Occipital lobe (tissue), 1 donor: ENCODE measurements at regions not wholly inside any gene's neighbourhood (a gene's known extent, or its start where the extent isn't known, plus 50 kb on each side); places are given as distances from the start of the nearest gene placed in this dataset.
"Not testable (repeated sequence)": the region's sequence is repeated elsewhere in the genome, so short reads cannot be mapped to it uniquely, and the experiment has no call there.

ENCODE experiments used
- DNase-seq: peaks from one replicate; lab custom pipeline; 2025; lab: John Stamatoyannopoulos, UW

- DNase-seq, result no peak
Observed at GRCh38 chr2:146984014-146984413, 860.8 kb upstream of the ACVR2A start.

GRCh38 chr2:146982393-146982846 lies 862.4 kb upstream of the ACVR2A start:
- no peak for DNase-seq

GRCh38 chr2:146981921-146982320 lies 862.9 kb upstream of the ACVR2A start:
- no peak for DNase-seq

- DNase-seq, result no peak
Observed at GRCh38 chr2:146979746-146980145, 865.1 kb upstream of the ACVR2A start.

- no peak for DNase-seq
Observed at GRCh38 chr2:146978577-146979555, 866.0 kb upstream of the ACVR2A start.

DNA sequence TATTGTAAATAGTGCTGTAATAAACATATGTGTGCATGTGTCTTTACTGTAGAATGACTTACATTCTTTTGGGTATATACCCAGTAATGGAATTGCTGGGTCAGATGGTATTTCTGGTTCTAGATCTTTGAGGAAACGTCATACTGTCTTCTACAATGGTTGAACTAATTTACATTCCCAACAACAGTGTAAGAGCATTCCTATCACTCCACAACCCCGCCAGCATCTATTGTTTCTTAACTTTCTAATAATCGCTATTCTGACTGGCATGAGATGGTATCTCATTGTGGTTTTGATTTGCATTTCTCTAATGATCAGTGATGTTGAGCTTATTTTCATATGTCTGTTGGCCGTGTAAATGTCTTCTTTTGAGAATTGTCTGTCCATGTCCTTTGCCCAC lies 873.8 kb upstream of the ACVR2A start:
- DNase-seq, result not testable (repeated sequence)

GRCh38 chr2:146969703-146970102 lies 875.1 kb upstream of the ACVR2A start:
- DNase-seq, result not testable (repeated sequence)

GRCh38 chr2:146964494-146964893 lies 880.3 kb upstream of the ACVR2A start:
- no peak for DNase-seq

DNA sequence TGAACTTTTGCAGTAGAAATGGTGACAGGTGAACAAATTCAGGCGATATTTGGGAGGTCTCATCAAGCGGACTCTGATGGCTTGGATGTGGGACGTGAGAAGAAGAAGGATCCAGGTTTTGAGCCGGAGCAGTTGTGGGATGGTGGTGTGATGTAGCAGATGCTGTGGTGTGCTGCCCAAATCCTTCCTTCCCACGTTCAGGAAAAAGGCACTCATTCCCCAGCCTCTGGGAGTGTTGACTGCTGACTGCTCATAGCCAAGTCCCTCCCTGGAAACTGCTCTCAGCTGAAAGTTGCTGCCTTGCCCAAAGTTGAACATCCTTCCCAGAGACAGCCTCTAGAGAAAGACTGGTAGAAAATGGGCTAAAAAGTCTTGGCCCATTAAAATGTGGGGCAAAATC lies 890.3 kb upstream of the ACVR2A start:
- DNase-seq, result no peak

- no peak for DNase-seq
Observed at GRCh38 chr2:146952696-146953095, 892.1 kb upstream of the ACVR2A start.

DNA sequence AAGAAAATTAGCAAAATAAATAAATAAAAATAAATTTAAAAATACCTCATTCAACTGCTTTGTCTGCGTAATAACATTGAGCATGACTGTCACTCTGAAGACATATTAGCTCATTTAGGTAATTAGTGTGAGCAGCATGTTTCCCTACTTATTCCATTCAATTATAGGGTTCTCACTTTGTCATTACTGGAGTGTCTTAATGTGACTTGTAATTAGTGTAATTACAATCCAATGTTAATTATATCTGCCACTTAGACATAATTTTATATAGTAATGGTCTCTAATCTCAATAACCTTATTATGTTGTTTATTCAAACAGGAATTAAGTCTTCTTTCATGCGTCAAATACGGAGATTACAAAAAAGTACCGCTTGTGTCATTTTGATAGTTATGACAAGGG lies 893.9 kb upstream of the ACVR2A start:
- DNase-seq, result no peak

- DNase-seq, result no peak
Observed at GRCh38 chr2:146950361-146950760, 894.5 kb upstream of the ACVR2A start.

- DNase-seq, result no peak
Observed at GRCh38 chr2:146949400-146949799, 895.4 kb upstream of the ACVR2A start.

DNA sequence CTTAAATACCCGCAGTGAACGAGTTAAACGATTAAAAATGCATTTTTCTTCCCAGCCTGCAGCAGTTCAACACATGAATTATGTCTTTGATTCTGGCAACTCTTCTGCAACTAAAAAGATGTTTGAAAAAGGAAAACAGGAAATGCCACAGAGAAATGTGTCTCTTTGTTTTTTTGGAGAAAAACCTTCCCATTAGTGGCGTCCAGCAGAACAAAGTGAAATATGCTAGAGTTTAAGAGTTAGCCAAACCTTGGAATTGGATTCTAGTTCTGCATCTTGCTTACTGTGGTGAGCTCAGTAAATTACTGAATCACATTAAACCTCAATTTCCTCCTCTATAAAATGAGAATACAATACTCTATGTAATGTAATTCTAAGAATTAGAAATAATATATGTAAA lies 900.2 kb upstream of the ACVR2A start:
- DNase-seq, result no peak

DNA sequence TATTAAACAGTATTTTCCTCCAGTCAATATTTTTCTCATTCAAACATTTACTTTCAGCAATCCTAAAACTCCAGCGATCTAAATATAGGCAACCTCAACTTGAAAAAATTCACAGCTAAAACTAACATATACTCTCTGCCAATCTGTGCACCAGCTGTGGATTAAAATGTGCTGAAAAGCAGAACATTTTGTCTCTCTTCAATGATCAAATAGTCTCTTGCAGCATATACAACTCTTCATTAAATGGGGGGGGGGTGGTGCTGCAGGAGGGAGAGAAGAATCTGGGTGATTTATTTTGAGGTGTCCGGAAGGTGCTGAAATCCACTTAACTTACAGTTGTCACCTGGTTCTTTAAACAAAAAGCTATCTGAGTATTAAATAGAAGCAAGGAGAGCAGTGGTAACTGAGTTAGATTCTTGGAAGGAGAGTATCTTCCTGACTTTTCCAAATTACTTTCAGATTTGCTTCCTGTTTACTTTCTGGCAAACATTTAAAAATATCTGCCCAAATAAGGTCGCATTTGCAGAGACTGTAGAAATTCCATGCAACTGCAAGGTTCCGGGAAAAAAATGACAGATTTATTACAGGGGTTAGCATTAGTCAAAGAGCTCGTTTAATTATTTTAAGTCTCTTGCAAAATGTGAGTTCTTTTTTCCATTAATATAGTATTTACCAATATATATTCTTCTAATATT lies 904.7 kb upstream of the ACVR2A start:
- no peak for DNase-seq

DNA sequence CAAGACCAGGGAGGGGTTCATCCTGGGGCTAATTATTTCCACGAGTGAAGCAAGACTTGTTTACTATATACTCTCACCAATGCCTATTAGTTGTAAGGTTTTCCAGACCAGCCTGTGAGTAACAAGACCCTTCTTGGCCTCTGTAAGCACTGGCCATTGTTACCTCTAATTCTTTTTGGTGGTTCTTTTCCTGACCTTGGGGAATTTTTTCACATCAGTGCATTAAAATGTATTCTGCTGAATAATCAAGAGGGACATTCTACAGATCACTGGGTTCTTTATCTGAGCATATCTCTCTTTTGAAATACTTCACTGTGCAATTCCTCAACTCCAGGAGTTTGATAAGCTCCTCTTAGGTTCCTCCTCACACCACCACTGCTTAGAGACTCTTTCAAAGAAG lies 909.9 kb upstream of the ACVR2A start:
- DNase-seq, result no peak

GRCh38 chr2:146931109-146931508 lies 913.7 kb upstream of the ACVR2A start:
- no peak for DNase-seq

- DNase-seq, result no peak
Observed at GRCh38 chr2:146927080-146927711, 917.6 kb upstream of the ACVR2A start.

GRCh38 chr2:146918280-146918679 lies 926.5 kb upstream of the ACVR2A start:
- DNase-seq, result no peak

DNA sequence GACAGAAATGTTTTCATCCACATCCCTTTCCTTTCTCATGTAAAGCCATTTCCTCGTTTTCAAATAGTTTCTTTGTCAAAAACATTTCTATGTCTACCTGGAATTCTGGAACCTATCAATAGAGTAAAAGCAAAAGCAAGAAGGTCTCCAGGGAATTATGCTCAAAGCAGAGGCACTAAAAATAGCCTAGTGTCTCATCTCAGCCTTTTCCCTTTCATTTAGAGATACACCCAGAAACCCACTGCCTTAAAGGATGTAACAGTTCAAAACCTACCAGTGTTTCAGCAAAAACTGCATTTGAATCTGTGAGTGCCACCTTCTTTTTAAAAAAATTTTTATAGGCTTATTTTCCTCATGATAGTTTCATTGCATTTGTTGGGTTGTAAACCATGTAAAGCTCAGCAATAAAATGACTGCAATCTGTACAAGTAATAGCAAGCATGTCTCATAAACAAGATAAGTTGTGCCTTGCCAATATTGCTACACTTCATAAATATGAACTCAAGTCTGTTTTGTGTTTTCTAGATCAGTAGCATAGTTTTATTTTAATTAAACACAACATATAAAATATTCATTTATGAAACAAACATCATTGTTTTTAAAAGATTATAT lies 927.3 kb upstream of the ACVR2A start:
- no peak for DNase-seq

DNA sequence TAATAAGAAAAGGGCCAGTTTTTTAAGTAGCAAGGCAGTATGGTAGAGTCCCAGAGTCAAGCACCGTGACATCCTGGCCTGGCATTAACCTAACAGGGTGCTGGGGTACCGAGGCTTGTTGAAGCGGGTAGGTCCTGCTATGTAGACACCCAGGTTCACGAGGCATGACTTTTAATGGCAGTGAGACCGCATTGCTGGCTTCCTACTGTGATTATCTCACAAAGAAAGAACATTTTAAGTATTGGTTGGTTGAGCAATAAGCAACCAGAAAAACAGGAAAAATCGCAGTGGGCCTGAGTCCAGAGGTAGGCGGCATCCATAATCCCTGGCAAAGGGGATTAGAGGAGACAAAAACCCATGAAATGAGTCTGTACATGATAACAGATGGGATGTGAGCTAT lies 927.9 kb upstream of the ACVR2A start:
- no peak for DNase-seq

DNA sequence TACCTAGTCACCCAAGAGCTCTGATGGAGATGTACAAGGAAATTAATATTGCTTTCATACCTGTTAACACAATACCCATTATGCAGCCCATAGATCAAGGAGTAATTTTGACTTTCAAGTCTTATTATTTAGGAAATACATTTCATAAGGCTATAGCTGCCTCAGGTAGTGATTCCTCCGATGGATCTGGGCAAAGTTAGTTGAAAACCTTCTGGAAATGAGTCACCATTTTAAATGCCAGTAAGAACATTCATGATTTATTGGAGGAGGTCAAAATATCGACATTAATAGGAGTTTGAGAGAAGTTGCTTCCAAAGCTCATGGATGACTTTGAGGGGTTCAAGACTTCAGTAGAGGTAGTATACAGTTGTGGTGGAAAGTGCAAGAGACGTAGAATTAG lies 931.4 kb upstream of the ACVR2A start:
- DNase-seq, result no peak
